IMR-90 (cell line): ENCODE measurements at regions not wholly inside any gene's neighbourhood (a gene's known extent, or its start where the extent isn't known, plus 50 kb on each side); places are given as distances from the start of the nearest gene placed in this dataset.

Experiments
- ATAC-seq: fragments of 200-7000 bp; cut with Tn5 transposase; 2 replicates; pipeline ENCODE4 v1.9.1; 2020; ENCODE audit warnings: low read depth, mild to moderate bottlenecking, moderate library complexity
- BruUV-seq: library from RNA; stranded (reverse); fragments of 400-500 nt; replicated peaks from 2 replicates; lab custom pipeline; 2021; lab: Mats Ljungman, UMichigan
- CTCF ChIA-PET: fragments of 300-600 bp; formaldehyde crosslinking; extraction: SDS; loops from one replicate; lab custom pipeline; 2021; ENCODE audit warnings: antibody characterized with exemption; lab: Yijun Ruan, JAX
- POLR2A ChIA-PET: fragments of 300-600 bp; sonication (Branson Sonifier 250); formaldehyde crosslinking; loops from one replicate; lab custom pipeline; 2022; ENCODE audit warnings: antibody characterized with exemption; ENCODE audit not compliant: unreplicated experiment; lab: Charles Lee
- DNase-seq: peaks from one replicate; pipeline ENCODE4 v3.0.0; 2013
- H2AFZ ChIP-seq: replicated peaks from 2 replicates; pipeline ENCODE3; 2013; ENCODE audit warnings: low read length, mild to moderate bottlenecking; ENCODE audit not compliant: poor library complexity
- H2AK5ac ChIP-seq: 2 replicates; pipeline ENCODE4 v1.6.1; 2013; ENCODE audit warnings: low read depth, low read length, inconsistent platforms
- H2AK9ac ChIP-seq: replicated peaks from 2 replicates; pipeline ENCODE3; 2013; ENCODE audit warnings: mild to moderate bottlenecking, low read depth, low read length, moderate library complexity; ENCODE audit not compliant: poor library complexity
- H2BK120ac ChIP-seq: 2 replicates; pipeline ENCODE4 v1.6.1; 2013; ENCODE audit warnings: low read depth, low read length, inconsistent platforms
- H2BK15ac ChIP-seq: 3 replicates; pipeline ENCODE4 v1.6.1; 2013; ENCODE audit warnings: low read depth, low read length, inconsistent platforms
- H2BK20ac ChIP-seq: 2 replicates; pipeline ENCODE4 v1.6.1; 2013; ENCODE audit warnings: low read depth, mild to moderate bottlenecking, inconsistent platforms, low read length, moderate library complexity
- H2BK5ac ChIP-seq: 2 replicates; pipeline ENCODE4 v1.6.1; 2013; ENCODE audit warnings: mild to moderate bottlenecking, low read depth, low read length, inconsistent platforms; ENCODE audit not compliant: poor library complexity, severe bottlenecking
- H3K14ac ChIP-seq: replicated peaks from 2 replicates; pipeline ENCODE4 v1.6.1; 2013; ENCODE audit warnings: low read depth, low read length, inconsistent platforms
- H3K18ac ChIP-seq: 2 replicates; pipeline ENCODE4 v1.6.1; 2013; ENCODE audit warnings: low read depth, low read length, control low read depth
- H3K23ac ChIP-seq: 2 replicates; pipeline ENCODE4 v1.6.1; 2013; ENCODE audit warnings: low read depth, low read length, inconsistent platforms
- H3K27ac ChIP-seq: 2 replicates; pipeline ENCODE4 v1.5.1; 2013; ENCODE audit warnings: mild to moderate bottlenecking, control low read depth, low read length; ENCODE audit not compliant: insufficient read depth
- H3K27me3 ChIP-seq: 2 replicates; pipeline ENCODE4 v1.6.1; 2013; ENCODE audit warnings: low read length; ENCODE audit not compliant: control insufficient read depth, insufficient read depth
- H3K36me3 ChIP-seq: 2 replicates; pipeline ENCODE4 v1.6.1; 2013; ENCODE audit warnings: low read length, mixed read lengths; ENCODE audit not compliant: control insufficient read depth, insufficient read depth
- H3K4ac ChIP-seq: 2 replicates; pipeline ENCODE4 v1.6.1; 2013; ENCODE audit warnings: low read depth, low read length, inconsistent platforms
- H3K4me1 ChIP-seq: 2 replicates; pipeline ENCODE4 v1.6.1; 2013; ENCODE audit warnings: low read length, mixed read lengths; ENCODE audit not compliant: control insufficient read depth, insufficient read depth
- H3K4me2 ChIP-seq: 2 replicates; pipeline ENCODE4 v1.6.1; 2013; ENCODE audit warnings: low read depth, mild to moderate bottlenecking, control low read depth, low read length, moderate library complexity
- H3K4me3 ChIP-seq: 2 replicates; pipeline ENCODE4 v1.5.1; 2013; ENCODE audit warnings: low read depth, mild to moderate bottlenecking, control low read depth, low read length, moderate library complexity; ENCODE audit not compliant: insufficient read depth
- H3K56ac ChIP-seq: 2 replicates; pipeline ENCODE4 v1.6.1; 2013; ENCODE audit warnings: low read length, inconsistent platforms; ENCODE audit not compliant: insufficient read depth; ENCODE audit errors: extremely low read depth
- H3K79me1 ChIP-seq, 2 experiments: 2 replicates each; pipeline ENCODE4 v1.6.1; 2013; ENCODE audit warnings: low read length in 2 of 2, inconsistent platforms in 1 of 2, low read depth in 1 of 2
- H3K9ac ChIP-seq: 2 replicates; pipeline ENCODE4 v1.6.1; 2013; ENCODE audit warnings: low read depth, low read length, control low read depth
- H3K9me1 ChIP-seq: 2 replicates; pipeline ENCODE4 v1.6.1; 2013; ENCODE audit warnings: low read length, inconsistent platforms; ENCODE audit not compliant: insufficient read depth
- H3K9me3 ChIP-seq: 2 replicates; pipeline ENCODE4 v1.6.1; 2013; ENCODE audit warnings: low read length; ENCODE audit not compliant: control insufficient read depth, insufficient read depth
- H4K20me1 ChIP-seq: 2 replicates; pipeline ENCODE4 v1.6.1; 2013; ENCODE audit warnings: low read length, inconsistent platforms; ENCODE audit not compliant: insufficient read depth
- H4K5ac ChIP-seq: 2 replicates; pipeline ENCODE4 v1.6.1; 2013; ENCODE audit warnings: mild to moderate bottlenecking, low read depth, low read length, control low read depth
- H4K8ac ChIP-seq, 2 experiments: 2 replicates each; pipeline ENCODE4 v1.6.1; 2013; ENCODE audit warnings: low read depth in 2 of 2, low read length in 2 of 2, control low read depth in 1 of 2, inconsistent platforms in 1 of 2
- H4K91ac ChIP-seq: 2 replicates; pipeline ENCODE4 v1.6.1; 2013; ENCODE audit warnings: low read depth, low read length, inconsistent platforms; ENCODE audit not compliant: insufficient read depth
- BHLHE40 ChIP-seq: fragments of 150-350 bp; IDR thresholded peaks from 2 replicates; pipeline ENCODE4 v1.6.1; 2016; ENCODE audit warnings: mild to moderate bottlenecking, low read depth, low read length
- CEBPB ChIP-seq: IDR thresholded peaks from 2 replicates; pipeline ENCODE4 v1.6.1; 2012; ENCODE audit warnings: low read depth, low read length, improper control_type of control experiment
- CHD1 ChIP-seq: IDR thresholded peaks from 2 replicates; pipeline ENCODE4 v1.6.1; 2012; ENCODE audit warnings: low read depth, low read length, improper control_type of control experiment
- ELK1 ChIP-seq: fragments of 150-350 bp; IDR thresholded peaks from 2 replicates; pipeline ENCODE4 v1.6.1; 2016; ENCODE audit warnings: low read depth, mild to moderate bottlenecking, low read length, moderate library complexity, borderline replicate concordance
- MAZ ChIP-seq: IDR thresholded peaks from 2 replicates; pipeline ENCODE4 v1.6.1; 2012; ENCODE audit warnings: low read depth, mild to moderate bottlenecking, low read length, improper control_type of control experiment, moderate library complexity, borderline replicate concordance
- MXI1 ChIP-seq: IDR thresholded peaks from 2 replicates; pipeline ENCODE4 v1.6.1; 2012; ENCODE audit warnings: low read depth, mild to moderate bottlenecking, low read length, moderate library complexity, borderline replicate concordance
- NFE2L2 ChIP-seq: fragments of 150-350 bp; IDR thresholded peaks from 2 replicates; pipeline ENCODE4 v1.6.1; 2016; ENCODE audit warnings: low read depth, mild to moderate bottlenecking, low read length
- RAD21 ChIP-seq: IDR thresholded peaks from 2 replicates; pipeline ENCODE4 v1.6.1; 2012; ENCODE audit warnings: low read length, improper control_type of control experiment
- RCOR1 ChIP-seq: IDR thresholded peaks from 2 replicates; pipeline ENCODE4 v1.6.1; 2012; ENCODE audit warnings: mild to moderate bottlenecking, low read length, improper control_type of control experiment; ENCODE audit not compliant: insufficient replicate concordance
- USF2 ChIP-seq: fragments of 150-350 bp; IDR thresholded peaks from 2 replicates; pipeline ENCODE4 v1.6.1; 2017; ENCODE audit warnings: mild to moderate bottlenecking, antibody characterized with exemption, low read length, low read depth
- WGBS, 2 experiments: methylation state at CpG; one replicate each; pipeline versions ENCODE4 v1.1.5 to v1.1.7; 2013; ENCODE audit warnings: missing lambda C conversion rate in 2 of 2; ENCODE audit not compliant: insufficient read length in 1 of 2; ENCODE audit errors: extremely low coverage in 2 of 2; 5-methylcytosine and 5-hydroxymethylcytosine counted together
- dilution Hi-C: fragments of 300-500 bp; cut with HindIII; formaldehyde crosslinking; loops from one replicate; pipeline ENCODE4 v1.14.3; 2018; ENCODE audit warnings: low sequenced_read_pairs; ENCODE audit not compliant: unreplicated experiment
- in situ Hi-C: fragments of 300-500 bp; cut with MboI; formaldehyde crosslinking; loops from 3 replicates; pipeline ENCODE4 v1.14.3; 2019; ENCODE audit warnings: low sequenced_read_pairs, inconsistent platforms, mixed read lengths
- intact Hi-C: fragments of 100-400 bp; cut with micrococcal nuclease; formaldehyde crosslinking; loops from 2 replicates; pipeline ENCODE4 v1.10.0; 2022
- TF ChIP-seq, protein P1 (sequence below): conservative IDR thresholded peaks from 2 replicates; pipeline ENCODE4 v1.5.1; 2012; ENCODE audit warnings: mild to moderate bottlenecking, low read depth, low read length, improper control_type of control experiment

GRCh38 chr13:40077396-40078027 is 422.1 kb downstream of the COG6 start:
- Histone ChIP-seq H3K9me1 (no peaks in the 10 kb centered on the region; the same call in 1 of the 2 replicates), H3K79me1 (no peaks in the 10 kb centered on the region), H2BK20ac (no peak overlapping the region), H3K4me1 (no peaks in the 10 kb centered on the region), H3K23ac (no peak overlapping the region), H2AK5ac (no peak overlapping the region), H2BK15ac (no peak overlapping the region), H3K14ac (no peak overlapping the region), H2BK5ac (no peak overlapping the region), H3K4me2 (no peak overlapping the region), H3K36me3 (no peaks in the 10 kb centered on the region), H3K9ac (no peak overlapping the region), H4K91ac (no peak overlapping the region), H3K9me3 (no peaks in the 10 kb centered on the region), H2BK120ac (no peak overlapping the region), H4K8ac (no peak overlapping the region), H3K4me3 (no peak overlapping the region), H3K4ac (no peak overlapping the region), H4K5ac (no peak overlapping the region), H4K20me1 (no peaks in the 10 kb centered on the region), H3K27ac (no peak overlapping the region), H3K56ac (no peak overlapping the region), H2AFZ (no peak overlapping the region), H3K18ac (no peak overlapping the region), H3K27me3 (no peaks in the 10 kb centered on the region), H2AK9ac (no peak overlapping the region)
- 60 to 100% methylated on average over 1 of the region's 9 CpGs for WGBS, 2 experiments
- dilution Hi-C loops = no loop called here
- no peak for TF ChIP-seq RAD21
- TF ChIP-seq BHLHE40 = no peak
- TF ChIP-seq MAZ = no peak
- TF ChIP-seq ELK1 = no peak
- TF ChIP-seq RCOR1 = no peak
- TF ChIP-seq, protein P1, sequence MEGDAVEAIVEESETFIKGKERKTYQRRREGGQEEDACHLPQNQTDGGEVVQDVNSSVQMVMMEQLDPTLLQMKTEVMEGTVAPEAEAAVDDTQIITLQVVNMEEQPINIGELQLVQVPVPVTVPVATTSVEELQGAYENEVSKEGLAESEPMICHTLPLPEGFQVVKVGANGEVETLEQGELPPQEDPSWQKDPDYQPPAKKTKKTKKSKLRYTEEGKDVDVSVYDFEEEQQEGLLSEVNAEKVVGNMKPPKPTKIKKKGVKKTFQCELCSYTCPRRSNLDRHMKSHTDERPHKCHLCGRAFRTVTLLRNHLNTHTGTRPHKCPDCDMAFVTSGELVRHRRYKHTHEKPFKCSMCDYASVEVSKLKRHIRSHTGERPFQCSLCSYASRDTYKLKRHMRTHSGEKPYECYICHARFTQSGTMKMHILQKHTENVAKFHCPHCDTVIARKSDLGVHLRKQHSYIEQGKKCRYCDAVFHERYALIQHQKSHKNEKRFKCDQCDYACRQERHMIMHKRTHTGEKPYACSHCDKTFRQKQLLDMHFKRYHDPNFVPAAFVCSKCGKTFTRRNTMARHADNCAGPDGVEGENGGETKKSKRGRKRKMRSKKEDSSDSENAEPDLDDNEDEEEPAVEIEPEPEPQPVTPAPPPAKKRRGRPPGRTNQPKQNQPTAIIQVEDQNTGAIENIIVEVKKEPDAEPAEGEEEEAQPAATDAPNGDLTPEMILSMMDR = no peak
- no peak for TF ChIP-seq USF2
- no peak for TF ChIP-seq CHD1
- TF ChIP-seq NFE2L2 = no peak
- no peak for TF ChIP-seq MXI1
- no peak for TF ChIP-seq CEBPB
- DNase-seq = no peak
- in situ Hi-C loops = loop anchor here (5.0 kb wide), 1 partner anchor 605 kb away; no protein-coding TSS in a partner anchor
- no TSS peak for BruUV-seq
- ATAC-seq = no peak
- intact Hi-C loops = no loop called here
- ChIA-PET CTCF (no interaction called here), POLR2A (no interaction called here)
